Endodermal cell (in vitro differentiated cells): ENCODE measurements at regions not wholly inside any gene's neighbourhood (a gene's known extent, or its start where the extent isn't known, plus 50 kb on each side); places are given as distances from the start of the nearest gene placed in this dataset.

ENCODE experiments used
- DNase-seq: peaks from one replicate; pipeline ENCODE4 v3.0.0-alpha.2; 2017
- H3K27ac ChIP-seq: 2 replicates; pipeline ENCODE4 v1.5.1; 2013; ENCODE audit warnings: mild to moderate bottlenecking, low read depth, low read length, moderate library complexity
- H3K27me3 ChIP-seq: 2 replicates; pipeline ENCODE4 v1.6.1; 2013; ENCODE audit warnings: mild to moderate bottlenecking, low read length, moderate library complexity; ENCODE audit not compliant: insufficient read depth, control insufficient read depth, poor library complexity, severe bottlenecking
- H3K36me3 ChIP-seq: 2 replicates; pipeline ENCODE4 v1.7.0; 2013; ENCODE audit warnings: mild to moderate bottlenecking, low read length, moderate library complexity; ENCODE audit not compliant: control insufficient read depth, insufficient read depth
- H3K4me1 ChIP-seq: one replicate; pipeline ENCODE4 v1.7.0; 2013; ENCODE audit warnings: low read length; ENCODE audit not compliant: control insufficient read depth, insufficient read depth
- H3K4me3 ChIP-seq: 2 replicates; pipeline ENCODE4 v1.5.1; 2013; ENCODE audit warnings: mild to moderate bottlenecking, low read length, moderate library complexity
- H3K9ac ChIP-seq: 2 replicates; pipeline ENCODE4 v1.6.1; 2013; ENCODE audit warnings: mild to moderate bottlenecking, low read length, moderate library complexity; ENCODE audit not compliant: poor library complexity, severe bottlenecking; ENCODE audit errors: extremely low read depth
- H3K9me3 ChIP-seq: 2 replicates; pipeline ENCODE4 v1.6.1; 2013; ENCODE audit warnings: mild to moderate bottlenecking, low read length, moderate library complexity; ENCODE audit not compliant: control insufficient read depth
- H3K27ac Mint-ChIP-seq: 2 replicates; pipeline ENCODE4 v1.8.0; 2020; ENCODE audit warnings: mixed read lengths
- H3K27me3 Mint-ChIP-seq: 2 replicates; pipeline ENCODE4 v1.8.0; 2021; ENCODE audit warnings: mild to moderate bottlenecking, mixed read lengths; ENCODE audit not compliant: insufficient read depth
- H3K36me3 Mint-ChIP-seq: 2 replicates; pipeline ENCODE4 v1.8.0; 2020; ENCODE audit warnings: low read depth, mixed read lengths
- H3K4me1 Mint-ChIP-seq: 2 replicates; pipeline ENCODE4 v1.8.0; 2020; ENCODE audit warnings: mixed read lengths
- H3K4me3 Mint-ChIP-seq: 2 replicates; pipeline ENCODE4 v1.8.0; 2020; ENCODE audit warnings: mild to moderate bottlenecking, moderate library complexity, mixed read lengths
- H3K9me3 Mint-ChIP-seq: 2 replicates; pipeline ENCODE4 v1.8.0; 2020; ENCODE audit warnings: mild to moderate bottlenecking, mixed read lengths
- CTCF ChIP-seq: fragments of 200-600 bp; sonication (generic); conservative IDR thresholded peaks from 2 replicates; pipeline ENCODE4 v1.5.0; 2021; ENCODE audit warnings: antibody characterized with exemption, mild to moderate bottlenecking
- whole genome bisulfite sequencing, 2 experiments: methylation state at CpG; one replicate each; pipeline versions ENCODE4 v1.1.5 to v1.1.7; 2013; ENCODE audit warnings: missing lambda C conversion rate in 2 of 2, mixed read lengths in 1 of 2; ENCODE audit not compliant: insufficient coverage in 1 of 2, insufficient read length in 1 of 2; 5-methylcytosine and 5-hydroxymethylcytosine counted together

- Mint-ChIP-seq H3K27ac (no peak overlapping the region), H3K4me3 (no peak overlapping the region), H3K9me3 (peaks cover 8% of the 10 kb centered on the region), H3K27me3 (no peaks in the 10 kb centered on the region), H3K36me3 (no peaks in the 10 kb centered on the region), H3K4me1 (peaks cover 5% of the 10 kb centered on the region)
- 100% methylated on average over 1 of the region's 1 CpG; no CpG with 5 or more reads in 1 of the 2 experiments for WGBS, 2 experiments
- Histone ChIP-seq H3K4me1 (no peaks in the 10 kb centered on the region), H3K27me3 (no peaks in the 10 kb centered on the region), H3K36me3 (no peaks in the 10 kb centered on the region), H3K9ac (no peak overlapping the region), H3K9me3 (peaks cover 11% of the 10 kb centered on the region), H3K4me3 (no peak overlapping the region), H3K27ac (no peak overlapping the region)
- no peak for TF ChIP-seq CTCF
- no peak for DNase-seq
Observed at GRCh38 chr7:131002600-131002999, 268.6 kb upstream of the KLF14 start.

- no peaks in the 10 kb centered on the region for H3K36me3 Mint-ChIP-seq
- H3K4me1 ChIP-seq, result no peaks in the 10 kb centered on the region
- TF ChIP-seq CTCF, result no peak
- no peaks in the 10 kb centered on the region for H3K27me3 Mint-ChIP-seq
- H3K27ac Mint-ChIP-seq, result no peak overlapping the region
- no peaks in the 10 kb centered on the region for H3K36me3 ChIP-seq
- H3K27ac ChIP-seq, result no peak overlapping the region
- peaks cover 8% of the 10 kb centered on the region for H3K9me3 Mint-ChIP-seq
- H3K4me3 ChIP-seq, result no peak overlapping the region
- no peak for DNase-seq
- peaks cover 11% of the 10 kb centered on the region for H3K9me3 ChIP-seq
- no peak overlapping the region for H3K4me3 Mint-ChIP-seq
- no peak overlapping the region for H3K9ac ChIP-seq
- no peaks in the 10 kb centered on the region for H3K27me3 ChIP-seq
- peaks cover 5% of the 10 kb centered on the region for H3K4me1 Mint-ChIP-seq
- 82 to 83% methylated on average over 4 of the region's 4 CpGs for WGBS, 2 experiments
Observed at GRCh38 chr7:131003634-131004033, 269.6 kb upstream of the KLF14 start.

- WGBS, 2 experiments, result 0% methylated on average over 1 of the region's 1 CpG
- Mint-ChIP-seq H3K27me3 (no peaks in the 10 kb centered on the region), H3K9me3 (peaks cover 8% of the 10 kb centered on the region), H3K27ac (no peak overlapping the region), H3K4me1 (peaks cover 5% of the 10 kb centered on the region), H3K36me3 (no peaks in the 10 kb centered on the region), H3K4me3 (no peak overlapping the region)
- no peak for TF ChIP-seq CTCF
- H3K27me3 ChIP-seq, result no peaks in the 10 kb centered on the region
- H3K4me3 ChIP-seq, result no peak overlapping the region
- DNase-seq, result peak; percentile 8
- H3K9me3 ChIP-seq, result peaks cover 11% of the 10 kb centered on the region
- no peaks in the 10 kb centered on the region for H3K4me1 ChIP-seq
- no peaks in the 10 kb centered on the region for H3K36me3 ChIP-seq
- no peak overlapping the region for H3K27ac ChIP-seq
- no peak overlapping the region for H3K9ac ChIP-seq
Observed at GRCh38 chr7:131004371-131004770, 270.4 kb upstream of the KLF14 start.
